NOMO-1 treated with DMSO at 0.1 percent for 48 hours (cell line): ENCODE measurements at regions not wholly inside any gene's neighbourhood (a gene's known extent, or its start where the extent isn't known, plus 50 kb on each side); places are given as distances from the start of the nearest gene placed in this dataset.
A peak's percentile ranks its signal among the peaks of the same experiment; 100 is the strongest.
"Not testable (repeated sequence)": the region's sequence is repeated elsewhere in the genome, so short reads cannot be mapped to it uniquely, and the experiment has no call there.

ENCODE experiments used
- DNase-seq: peaks from one replicate; lab custom pipeline; 2025; ENCODE audit not compliant: unreplicated experiment; lab: John Stamatoyannopoulos, UW

DNA sequence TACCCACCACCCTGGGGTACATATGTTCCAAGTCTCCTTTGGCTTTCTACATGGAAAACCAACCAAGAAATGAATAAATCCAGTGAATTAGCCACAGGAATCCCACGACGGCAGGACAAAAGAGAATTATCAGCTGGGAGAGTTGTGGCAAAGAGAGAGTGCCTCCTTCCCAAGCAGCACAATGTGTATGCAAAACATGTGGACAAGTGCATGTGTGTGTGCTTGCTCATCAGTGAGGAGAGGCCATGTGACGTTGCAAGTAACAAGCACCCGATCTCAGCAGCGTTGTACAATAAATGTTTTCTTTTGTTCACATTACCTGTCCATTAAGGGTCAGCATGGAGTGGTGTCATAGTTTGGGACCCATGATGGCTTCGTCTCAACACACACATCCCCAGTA lies 50.0 kb upstream of the EMX2 start:
- DNase-seq, result no peak

- no peak for DNase-seq
These were observed 54.5 kb upstream of the EMX2 start for GRCh38 chr10:117488004-117488403.

DNA sequence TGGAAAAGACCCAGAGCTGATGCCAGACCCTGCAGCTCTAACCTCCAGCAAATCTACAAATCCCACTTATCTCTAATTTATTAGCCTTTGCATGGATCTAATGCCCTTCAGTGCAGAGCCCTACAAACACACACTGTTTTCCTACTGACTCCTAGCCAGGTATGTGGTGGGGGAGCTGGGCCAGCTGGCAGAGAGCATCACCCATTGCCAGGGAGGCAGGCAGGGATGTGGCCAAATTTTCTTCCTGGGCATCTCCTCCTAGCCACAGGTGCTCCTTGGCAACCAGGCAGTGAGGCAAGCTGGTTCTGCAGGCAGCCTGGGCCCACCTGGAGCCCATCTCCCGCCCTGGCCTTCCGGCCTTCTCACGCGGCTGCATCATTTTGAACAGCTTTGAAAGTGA lies 55.9 kb upstream of the EMX2 start:
- DNase-seq, result no peak

GRCh38 chr10:117483056-117483590 lies 59.4 kb upstream of the EMX2 start:
- no peak for DNase-seq

- DNase-seq, result not testable (repeated sequence)
These were observed 61.5 kb upstream of the EMX2 start for GRCh38 chr10:117481011-117481410.

- no peak for DNase-seq
These were observed 62.4 kb upstream of the EMX2 start for GRCh38 chr10:117480097-117480496.

GRCh38 chr10:117477961-117478670 lies 64.4 kb upstream of the EMX2 start:
- DNase-seq, result no peak

DNA sequence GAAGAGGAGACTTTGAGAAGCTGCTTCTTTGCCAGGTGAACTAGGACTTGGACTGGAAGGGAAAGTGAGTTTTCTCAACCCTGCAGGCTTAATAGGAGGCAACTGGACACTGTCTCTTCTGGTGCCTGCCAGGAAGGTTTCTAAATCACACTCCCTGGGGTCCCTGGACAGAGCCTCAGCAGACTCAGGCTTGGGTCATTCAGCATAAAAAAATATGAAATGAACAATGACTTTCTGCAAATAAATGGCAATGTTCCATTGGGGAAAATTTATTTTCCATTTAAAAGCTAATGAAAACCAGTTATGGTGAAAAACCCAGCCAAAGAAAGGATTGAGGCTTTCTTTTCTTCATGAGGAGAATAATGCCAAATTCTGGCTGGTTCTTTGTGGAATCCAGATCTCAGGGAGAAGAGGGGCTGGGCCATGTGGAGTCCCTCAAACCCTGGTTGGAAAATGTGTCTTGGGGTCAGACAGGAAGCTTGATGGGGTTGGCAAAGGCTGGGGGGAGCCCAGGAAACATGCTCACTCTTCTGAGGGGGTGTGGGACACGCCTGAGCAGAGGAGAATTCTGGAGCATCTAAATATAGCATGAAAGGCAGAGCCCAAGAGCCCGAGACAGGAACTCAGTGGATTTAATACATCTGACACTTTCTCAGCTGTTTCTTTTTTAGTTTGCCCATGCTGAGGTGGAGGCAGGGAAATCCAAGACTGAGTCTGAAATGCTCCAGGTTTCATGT lies 65.2 kb upstream of the EMX2 start:
- no peak for DNase-seq

GRCh38 chr10:117476716-117477115 lies 65.8 kb upstream of the EMX2 start:
- no peak for DNase-seq

DNA sequence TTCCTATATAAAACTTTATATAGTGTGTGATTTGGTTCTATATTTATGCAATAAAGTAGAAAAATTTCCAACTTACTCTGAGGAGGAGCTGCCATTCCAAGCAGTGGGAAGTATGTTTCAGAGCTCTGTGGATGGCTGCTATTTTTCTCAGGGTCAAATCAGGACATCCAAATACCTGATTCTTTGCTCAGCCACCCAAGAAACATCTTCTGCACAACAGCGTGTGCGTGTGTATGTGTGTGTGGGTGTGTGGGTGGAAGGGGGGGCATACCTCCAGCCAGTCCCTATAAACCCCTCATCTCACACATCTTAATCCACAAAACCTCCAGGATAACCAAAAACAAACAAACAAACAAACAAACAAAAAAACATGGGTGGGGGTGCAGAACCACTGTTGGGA lies 66.3 kb upstream of the EMX2 start:
- no peak for DNase-seq

- no peak for DNase-seq
These were observed 69.7 kb upstream of the EMX2 start for GRCh38 chr10:117472872-117473271.

GRCh38 chr10:117471344-117471874 lies 71.1 kb upstream of the EMX2 start:
- DNase-seq, result peak; percentile 23

DNA sequence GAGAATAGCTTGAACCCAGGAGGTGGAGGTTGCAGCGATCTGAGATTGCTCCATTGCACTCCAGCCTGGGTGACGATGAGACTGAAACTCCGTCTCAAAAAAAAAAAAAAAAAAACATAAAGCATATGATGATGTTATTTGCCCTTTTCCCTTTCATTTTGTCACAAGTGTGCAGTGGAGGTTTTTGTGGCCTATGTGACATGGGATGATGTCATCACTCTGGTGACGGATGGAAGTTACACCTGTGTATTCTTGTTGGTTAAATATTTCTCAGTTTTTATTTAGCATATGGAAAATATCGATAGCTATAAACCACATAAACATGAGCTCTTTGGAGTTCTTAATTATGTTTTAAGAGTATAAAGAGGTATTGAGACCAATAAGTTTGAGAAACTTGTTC lies 71.8 kb upstream of the EMX2 start:
- DNase-seq, result no peak

DNA sequence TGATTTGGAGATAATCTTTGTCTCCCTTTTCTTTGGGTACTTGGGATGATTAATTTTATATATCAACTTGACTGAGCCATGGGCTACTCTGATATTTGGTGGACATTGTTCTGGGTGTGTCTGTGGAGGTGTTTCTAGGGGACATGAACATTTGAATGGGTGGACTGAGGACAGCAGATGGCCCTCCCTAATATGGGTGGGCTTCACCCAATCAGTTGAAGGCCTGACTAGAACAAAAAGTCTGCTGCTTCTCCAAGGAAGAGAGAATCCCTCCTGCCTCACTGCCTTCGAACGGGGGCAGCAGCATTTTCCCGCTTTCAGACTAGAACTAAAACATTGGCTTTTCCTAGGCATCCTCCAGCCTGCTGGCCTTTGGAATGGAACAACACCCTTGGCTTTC lies 73.9 kb upstream of the EMX2 start:
- no peak for DNase-seq

DNA sequence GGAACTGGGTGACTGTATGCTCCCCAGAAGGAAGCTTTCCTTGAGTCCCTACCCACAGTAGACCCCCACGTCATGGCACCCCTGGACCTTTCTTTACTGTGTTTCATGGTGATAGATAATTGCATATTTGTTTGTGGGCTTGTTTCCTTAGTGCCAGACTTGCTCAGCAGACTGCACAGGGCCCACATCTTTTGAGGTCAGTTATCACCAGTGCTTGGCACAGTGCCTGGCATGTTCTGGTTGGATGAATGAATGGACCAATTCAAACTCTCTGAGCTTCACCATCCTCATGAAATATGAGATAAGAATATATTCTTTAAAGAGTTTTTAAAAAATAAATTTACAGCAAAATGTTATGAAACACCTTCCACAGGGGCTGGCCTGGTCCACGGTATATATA lies 78.4 kb upstream of the EMX2 start:
- no peak for DNase-seq

- DNase-seq, result no peak
These were observed 79.0 kb upstream of the EMX2 start for GRCh38 chr10:117463545-117463920.

- no peak for DNase-seq
These were observed 79.6 kb upstream of the EMX2 start for GRCh38 chr10:117462816-117463544.

DNA sequence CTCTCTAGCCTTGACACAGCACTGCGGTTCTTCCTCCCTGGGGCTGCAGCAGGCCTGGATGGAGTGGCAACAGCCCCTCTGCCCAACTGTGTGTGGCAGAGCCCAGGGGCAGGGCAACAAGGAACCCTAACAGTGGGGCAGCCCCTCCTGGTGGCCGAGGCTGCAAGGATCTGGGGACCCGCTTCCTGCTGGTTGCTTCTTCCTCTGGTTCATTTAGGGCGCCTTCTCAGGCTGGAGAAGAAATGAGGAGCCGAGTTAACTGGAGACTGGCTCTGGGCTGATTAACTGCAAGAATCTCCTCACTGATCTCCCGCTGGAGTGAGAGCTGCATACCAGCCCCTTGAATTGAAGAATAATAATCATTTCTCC lies 80.1 kb upstream of the EMX2 start:
- DNase-seq, result peak; percentile 11

DNA sequence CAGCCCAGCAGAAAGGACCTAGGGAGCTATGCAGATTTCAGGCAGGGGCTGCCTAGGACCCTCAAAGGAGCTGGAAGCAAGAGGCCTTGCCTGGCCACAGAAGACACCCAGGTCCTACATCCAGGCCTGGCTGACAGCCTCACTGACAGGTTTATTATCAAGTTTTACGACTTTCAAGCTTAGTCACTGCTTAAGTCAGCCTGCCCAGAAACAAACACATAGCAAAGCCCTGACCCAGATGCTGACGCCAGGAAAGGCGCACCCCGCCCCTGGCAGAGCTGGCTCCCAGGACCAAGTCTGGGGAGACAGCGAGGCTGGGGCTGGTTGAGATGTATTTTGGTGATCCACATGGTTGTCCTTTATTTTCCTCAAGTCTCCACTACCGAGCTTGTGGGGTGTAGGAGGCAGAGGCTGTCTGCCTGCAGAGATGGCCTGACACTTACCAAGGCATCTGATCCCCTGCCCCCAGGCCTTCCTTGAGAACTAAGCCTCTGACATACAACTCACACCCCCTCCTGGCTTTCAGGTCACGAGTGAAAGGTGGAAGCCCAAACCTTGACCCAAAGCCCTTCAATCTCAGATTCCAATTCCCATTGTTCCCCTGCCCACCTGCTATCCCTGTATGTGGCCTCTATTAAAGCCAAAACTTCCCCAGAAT lies 80.7 kb upstream of the EMX2 start:
- DNase-seq, result peak; percentile 72

DNA sequence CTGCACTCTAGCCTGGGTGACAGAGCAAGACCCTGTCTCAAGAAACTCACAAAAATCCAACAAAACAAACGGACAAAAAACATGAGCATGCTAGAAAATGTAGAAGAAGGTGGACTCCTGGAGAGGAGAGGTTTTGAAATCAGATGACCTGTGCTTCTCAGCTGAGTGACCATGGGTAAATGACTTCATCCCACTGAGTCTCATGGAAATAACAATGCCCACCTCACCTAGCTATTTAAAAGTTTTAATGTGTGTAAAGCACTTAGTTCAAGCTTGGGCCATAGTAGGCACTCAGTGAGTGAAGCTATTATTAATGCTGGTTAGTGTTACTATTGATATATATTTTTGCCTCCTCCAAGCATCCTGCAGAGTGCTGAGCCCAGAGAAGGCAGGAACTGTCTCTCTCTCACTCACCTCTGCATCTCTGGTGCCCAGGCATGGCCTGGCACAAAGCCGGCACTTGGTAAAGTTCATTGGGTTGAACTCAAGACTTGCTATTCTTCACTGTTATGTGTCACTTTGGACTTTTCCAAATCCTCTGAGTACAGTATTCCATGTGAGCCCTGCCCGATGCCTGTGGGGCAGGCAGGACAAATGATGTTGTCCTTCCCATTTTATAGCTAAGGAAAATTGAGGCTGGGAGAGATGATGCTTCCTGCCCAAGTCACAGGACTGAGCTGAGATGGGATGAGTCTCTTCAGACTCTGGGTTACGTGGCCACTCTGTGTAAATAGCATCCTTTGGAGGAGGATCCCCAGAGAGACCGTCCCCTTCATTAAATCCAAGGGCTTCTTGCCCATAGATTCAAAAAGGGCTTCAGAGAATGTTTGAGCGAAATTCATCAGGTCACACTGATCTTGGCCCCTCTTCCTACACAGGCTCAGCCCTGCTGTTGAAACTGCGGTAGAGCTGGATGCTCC lies 81.4 kb upstream of the EMX2 start:
- no peak for DNase-seq
